ENCODE measurements at regions not wholly inside any gene's neighbourhood (a gene's known extent, or its start where the extent isn't known, plus 50 kb on each side); places are given as distances from the start of the nearest gene placed in this dataset.
A peak's percentile ranks its signal among the peaks of the same experiment; 100 is the strongest.

DNA sequence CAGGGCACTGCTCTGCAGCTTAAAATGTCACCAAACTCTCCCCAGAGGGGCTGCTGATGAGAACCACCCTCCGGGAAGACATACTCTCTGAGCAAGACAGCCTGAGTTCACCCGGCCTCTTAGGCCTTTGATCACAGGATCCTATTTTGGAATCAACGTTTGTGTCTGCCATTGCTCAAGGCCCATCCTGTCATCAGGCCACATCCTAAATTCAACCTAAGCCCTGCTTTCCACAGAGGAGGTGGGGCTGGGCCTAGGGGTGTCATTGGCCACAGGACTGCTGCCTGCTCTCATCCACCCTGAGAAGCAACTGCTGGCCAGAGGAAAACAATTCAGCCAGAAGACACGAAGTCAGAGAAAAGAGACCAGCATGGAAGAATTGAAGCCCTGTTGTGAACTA lies 351.1 kb upstream of the IRX2 start:
- TF ChIP-seq CTCF (IDR thresholded peaks at IDR 0.05; ENCODE audit: borderline replicate concordance, extremely low read depth, insufficient read depth) = no peak
- no peak overlapping the region for H3K27ac ChIP-seq (ENCODE audit: low read depth in 2 of 2, low read length in 2 of 2)
- no peak for DNase-seq
- H3K9ac ChIP-seq (ENCODE audit: low read length in 3 of 3) = no peak overlapping the region
- no peaks in the 10 kb centered on the region for H3K9me3 ChIP-seq (ENCODE audit: control insufficient read depth in 2 of 3, insufficient read depth in 1 of 3, low read length in 3 of 3)
- no peak for FAIRE-seq
- no peaks in the 10 kb centered on the region for H3K4me1 ChIP-seq (ENCODE audit: control insufficient read depth in 2 of 3, insufficient read depth in 2 of 3, low read depth in 1 of 3, low read length in 3 of 3)
- intact Hi-C loops (cut with DNase I) = no loop called here
- peaks cover 19% of the 10 kb centered on the region for H3K27me3 ChIP-seq (ENCODE audit: control insufficient read depth, insufficient read depth, low read length)
- H3K4me3 ChIP-seq (ENCODE audit: low read length in 3 of 3) = no peak overlapping the region
- no peaks in the 10 kb centered on the region for H3K36me3 ChIP-seq (ENCODE audit: control insufficient read depth in 2 of 3, insufficient read depth in 3 of 3, low read length in 3 of 3)

DNA sequence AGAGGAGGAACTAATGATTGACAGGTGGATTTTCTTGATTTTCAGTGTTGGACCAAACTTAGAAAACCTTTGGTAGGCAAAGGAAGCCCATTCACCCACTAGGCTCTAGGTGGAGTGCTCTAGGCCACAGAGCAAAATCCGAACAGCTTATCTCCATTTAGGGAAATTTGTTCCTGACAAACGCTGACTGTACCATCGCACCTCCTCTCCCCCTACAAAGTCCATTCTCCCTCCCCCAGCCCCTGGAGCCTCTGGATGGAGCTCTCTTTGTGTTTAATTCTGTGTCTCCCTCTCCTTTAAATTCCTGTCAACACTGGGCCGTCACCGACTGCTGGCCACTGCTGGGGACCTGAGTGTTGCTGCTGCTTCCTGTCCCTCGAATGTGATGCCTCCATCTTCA lies 350.1 kb upstream of the IRX2 start:
- no peak for FAIRE-seq
- intact Hi-C loops (cut with DNase I) = no loop called here
- Histone ChIP-seq H3K27me3 (ENCODE audit: control insufficient read depth, insufficient read depth, low read length) (peaks cover 17% of the 10 kb centered on the region), H3K4me3 (ENCODE audit: low read length in 3 of 3) (no peak overlapping the region), H3K9me3 (ENCODE audit: control insufficient read depth in 2 of 3, insufficient read depth in 1 of 3, low read length in 3 of 3) (no peaks in the 10 kb centered on the region), H3K27ac (ENCODE audit: low read depth in 2 of 2, low read length in 2 of 2) (no peak overlapping the region), H3K36me3 (ENCODE audit: control insufficient read depth in 2 of 3, insufficient read depth in 3 of 3, low read length in 3 of 3) (no peaks in the 10 kb centered on the region), H3K4me1 (ENCODE audit: control insufficient read depth in 2 of 3, insufficient read depth in 2 of 3, low read depth in 1 of 3, low read length in 3 of 3) (no peaks in the 10 kb centered on the region), H3K9ac (ENCODE audit: low read length in 3 of 3) (no peak overlapping the region)
- TF ChIP-seq CTCF (IDR thresholded peaks at IDR 0.05; ENCODE audit: borderline replicate concordance, extremely low read depth, insufficient read depth) = no peak
- no peak for DNase-seq

DNA sequence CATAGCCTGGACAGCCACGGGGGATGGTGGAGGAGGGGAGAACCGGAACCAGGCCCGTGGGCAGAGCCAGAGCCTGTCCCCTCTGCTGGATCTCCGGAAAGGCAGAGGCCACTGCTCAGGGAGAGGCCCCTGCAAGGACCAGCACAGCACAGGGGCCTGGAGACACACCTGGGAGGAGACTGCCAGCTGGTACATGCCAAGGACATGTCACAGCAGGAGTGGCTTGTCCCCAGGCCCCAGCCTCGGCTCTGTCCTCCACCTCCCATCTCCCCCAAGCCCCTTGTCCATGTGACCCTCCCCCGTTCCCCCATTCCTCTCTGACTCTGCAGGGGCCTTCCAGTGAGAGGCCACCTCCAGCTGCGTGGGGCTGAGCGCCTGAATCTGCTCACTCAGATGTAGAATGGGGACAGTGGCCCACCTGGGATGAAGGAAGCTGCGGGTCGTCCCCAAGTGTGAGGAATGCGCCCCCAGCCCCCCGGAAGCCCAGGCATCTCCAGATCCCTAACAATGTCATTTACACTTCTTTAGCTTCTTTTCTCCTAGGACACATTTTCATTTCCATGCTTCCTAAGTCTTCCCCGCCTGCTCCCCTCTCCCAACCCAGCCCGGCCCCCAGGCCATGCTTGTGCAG lies 349.6 kb upstream of the IRX2 start:
- intact Hi-C loops (cut with DNase I) = no loop called here
- no peak overlapping the region for H3K4me3 ChIP-seq (ENCODE audit: low read length in 3 of 3)
- H3K4me1 ChIP-seq (ENCODE audit: control insufficient read depth in 2 of 3, insufficient read depth in 2 of 3, low read depth in 1 of 3, low read length in 3 of 3) = no peaks in the 10 kb centered on the region
- DNase-seq (peak in 1 of 5 donors; percentile 36), FAIRE-seq (no peak)
- TF ChIP-seq CTCF (IDR thresholded peaks at IDR 0.05; ENCODE audit: borderline replicate concordance, extremely low read depth, insufficient read depth) = no peak
- H3K9me3 ChIP-seq (ENCODE audit: control insufficient read depth in 2 of 3, insufficient read depth in 1 of 3, low read length in 3 of 3) = no peaks in the 10 kb centered on the region
- no peak overlapping the region for H3K27ac ChIP-seq (ENCODE audit: low read depth in 2 of 2, low read length in 2 of 2)
- H3K27me3 ChIP-seq (ENCODE audit: control insufficient read depth, insufficient read depth, low read length) = peaks cover 16% of the 10 kb centered on the region
- no peaks in the 10 kb centered on the region for H3K36me3 ChIP-seq (ENCODE audit: control insufficient read depth in 2 of 3, insufficient read depth in 3 of 3, low read length in 3 of 3)
- no peak overlapping the region for H3K9ac ChIP-seq (ENCODE audit: low read length in 3 of 3)

GRCh38 chr5:3099954-3100353 lies 348.5 kb upstream of the IRX2 start:
- no peak for TF ChIP-seq CTCF (IDR thresholded peaks at IDR 0.05; ENCODE audit: borderline replicate concordance, extremely low read depth, insufficient read depth)
- H3K36me3 ChIP-seq (ENCODE audit: control insufficient read depth in 2 of 3, insufficient read depth in 3 of 3, low read length in 3 of 3) = no peaks in the 10 kb centered on the region
- intact Hi-C loops (cut with DNase I) = no loop called here
- H3K27ac ChIP-seq (ENCODE audit: low read depth in 2 of 2, low read length in 2 of 2) = no peak overlapping the region
- no peaks in the 10 kb centered on the region for H3K4me1 ChIP-seq (ENCODE audit: control insufficient read depth in 2 of 3, insufficient read depth in 2 of 3, low read depth in 1 of 3, low read length in 3 of 3)
- H3K27me3 ChIP-seq (ENCODE audit: control insufficient read depth, insufficient read depth, low read length) = peaks cover 5% of the 10 kb centered on the region
- no peak for FAIRE-seq
- H3K4me3 ChIP-seq (ENCODE audit: low read length in 3 of 3) = no peak overlapping the region
- no peak overlapping the region for H3K9ac ChIP-seq (ENCODE audit: low read length in 3 of 3)
- H3K9me3 ChIP-seq (ENCODE audit: control insufficient read depth in 2 of 3, insufficient read depth in 1 of 3, low read length in 3 of 3) = no peaks in the 10 kb centered on the region
- DNase-seq = peak in 1 of 5 donors; percentile 43
